ENCODE measurements at regions not wholly inside any gene's neighbourhood (a gene's known extent, or its start where the extent isn't known, plus 50 kb on each side); places are given as distances from the start of the nearest gene placed in this dataset.
A peak's percentile ranks its signal among the peaks of the same experiment; 100 is the strongest.
"Not testable (repeated sequence)": the region's sequence is repeated elsewhere in the genome, so short reads cannot be mapped to it uniquely, and the experiment has no call there.

DNA sequence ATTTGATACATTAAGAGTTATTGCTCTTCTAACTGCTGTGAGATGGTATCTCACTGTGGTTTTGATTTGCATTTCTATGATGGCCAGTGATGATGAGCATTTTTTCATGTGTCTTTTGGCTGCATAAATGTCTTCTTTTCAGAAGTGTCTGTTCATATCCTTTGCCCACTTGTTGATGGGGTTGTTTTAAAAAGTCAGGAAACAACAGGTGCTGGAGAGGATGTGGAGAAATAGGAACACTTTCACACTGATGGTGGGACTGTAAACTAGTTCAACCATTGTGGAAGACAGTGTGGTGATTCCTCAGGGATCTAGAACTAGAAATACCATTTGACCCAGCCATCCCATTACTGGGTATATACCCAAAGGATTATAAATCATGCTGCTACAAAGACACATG lies 63.4 kb upstream of the PDSS1 start:
- not testable (repeated sequence) for H4K20me1 ChIP-seq (ENCODE audit: insufficient read depth, low read depth, low read length); H3K36me3 ChIP-seq (ENCODE audit: insufficient read depth, low read length); H3K9me2 ChIP-seq (replicated peaks; ENCODE audit: insufficient read depth, low read length); H3K9ac ChIP-seq (ENCODE audit: low read length); H3K79me2 ChIP-seq (ENCODE audit: low read length); DNase-seq; H2AFZ ChIP-seq (ENCODE audit: low read length); H3K27ac ChIP-seq (ENCODE audit: low read length); H3K4me2 ChIP-seq (ENCODE audit: low read depth, low read length, poor library complexity, severe bottlenecking); H3K4me1 ChIP-seq (ENCODE audit: low read length); H3K4me3 ChIP-seq (ENCODE audit: low read length); H3K27me3 ChIP-seq (ENCODE audit: low read length); H3K9me3 ChIP-seq (ENCODE audit: low read length)

DNA sequence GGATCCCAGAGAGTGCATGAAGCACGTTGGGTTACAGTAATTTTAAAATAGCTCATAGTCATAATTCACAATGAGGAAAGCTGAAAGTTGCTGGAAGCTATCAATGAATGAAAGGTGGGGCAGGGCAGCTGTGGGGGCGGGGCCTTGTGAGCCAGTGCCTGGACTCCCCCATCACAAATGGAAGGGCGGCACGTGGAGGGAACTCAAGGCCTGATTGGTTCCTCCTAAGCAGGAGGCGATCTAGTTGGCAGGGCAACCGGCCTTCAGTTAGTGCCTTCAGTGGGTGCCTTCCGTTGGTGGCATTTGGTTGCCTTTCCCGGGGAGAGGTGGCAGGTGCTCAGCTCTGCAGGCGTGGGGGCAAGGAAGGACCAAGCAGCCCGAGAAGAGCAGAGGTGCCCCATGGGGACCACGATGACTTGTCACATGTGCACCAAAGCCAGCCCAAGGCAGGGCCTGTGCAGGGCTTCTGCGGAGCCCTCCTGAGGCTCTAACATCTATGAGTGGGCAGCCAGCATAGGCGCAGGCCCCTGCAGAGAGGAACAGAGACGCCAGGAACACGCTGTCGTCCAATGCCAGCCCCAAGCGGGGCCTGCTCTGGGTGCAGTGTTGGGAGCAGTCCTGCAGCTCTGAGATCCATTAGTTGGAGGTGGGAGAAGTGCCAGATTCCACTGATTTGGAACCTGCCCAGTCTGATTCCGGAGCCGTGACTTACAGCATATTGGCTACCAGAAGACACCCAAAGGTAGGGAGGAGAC lies 59.8 kb upstream of the PDSS1 start:
- Histone ChIP-seq H3K9ac (ENCODE audit: low read length) (no peak overlapping the region), H4K20me1 (ENCODE audit: insufficient read depth, low read depth, low read length) (no peaks in the 10 kb centered on the region), H3K4me3 (ENCODE audit: low read length) (no peak overlapping the region), H3K36me3 (ENCODE audit: insufficient read depth, low read length) (no peaks in the 10 kb centered on the region), H3K9me2 (replicated peaks; ENCODE audit: insufficient read depth, low read length) (no peaks in the 10 kb centered on the region), H2AFZ (ENCODE audit: low read length) (no peak overlapping the region), H3K4me1 (ENCODE audit: low read length) (no peaks in the 10 kb centered on the region), H3K27ac (ENCODE audit: low read length) (no peak overlapping the region), H3K27me3 (ENCODE audit: low read length) (no peaks in the 10 kb centered on the region), H3K79me2 (ENCODE audit: low read length) (no peaks in the 10 kb centered on the region), H3K9me3 (ENCODE audit: low read length) (no peaks in the 10 kb centered on the region), H3K4me2 (ENCODE audit: low read depth, low read length, poor library complexity, severe bottlenecking) (no peak overlapping the region)
- no peak for DNase-seq

DNA sequence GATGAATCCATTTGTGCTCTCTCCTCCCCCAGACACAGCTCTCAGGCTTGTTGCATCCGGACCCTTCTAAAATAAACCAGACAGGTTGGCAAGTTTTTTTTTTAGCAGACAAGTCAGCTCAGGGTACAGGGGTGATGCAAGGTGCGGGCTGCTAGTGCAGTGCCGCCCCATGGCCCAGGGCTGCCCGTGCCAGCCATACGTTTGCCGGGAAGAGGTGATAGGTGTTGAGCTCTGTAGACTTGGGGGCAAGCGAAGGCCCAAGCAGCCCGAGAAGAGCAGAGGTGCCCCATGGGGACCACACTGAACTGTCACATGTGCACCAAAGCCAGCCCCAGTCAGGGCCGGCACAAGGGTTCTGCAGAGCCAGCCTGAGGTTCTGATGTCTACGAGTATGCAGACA lies 57.1 kb upstream of the PDSS1 start:
- H3K9me2 ChIP-seq (replicated peaks; ENCODE audit: insufficient read depth, low read length), result no peaks in the 10 kb centered on the region

DNA sequence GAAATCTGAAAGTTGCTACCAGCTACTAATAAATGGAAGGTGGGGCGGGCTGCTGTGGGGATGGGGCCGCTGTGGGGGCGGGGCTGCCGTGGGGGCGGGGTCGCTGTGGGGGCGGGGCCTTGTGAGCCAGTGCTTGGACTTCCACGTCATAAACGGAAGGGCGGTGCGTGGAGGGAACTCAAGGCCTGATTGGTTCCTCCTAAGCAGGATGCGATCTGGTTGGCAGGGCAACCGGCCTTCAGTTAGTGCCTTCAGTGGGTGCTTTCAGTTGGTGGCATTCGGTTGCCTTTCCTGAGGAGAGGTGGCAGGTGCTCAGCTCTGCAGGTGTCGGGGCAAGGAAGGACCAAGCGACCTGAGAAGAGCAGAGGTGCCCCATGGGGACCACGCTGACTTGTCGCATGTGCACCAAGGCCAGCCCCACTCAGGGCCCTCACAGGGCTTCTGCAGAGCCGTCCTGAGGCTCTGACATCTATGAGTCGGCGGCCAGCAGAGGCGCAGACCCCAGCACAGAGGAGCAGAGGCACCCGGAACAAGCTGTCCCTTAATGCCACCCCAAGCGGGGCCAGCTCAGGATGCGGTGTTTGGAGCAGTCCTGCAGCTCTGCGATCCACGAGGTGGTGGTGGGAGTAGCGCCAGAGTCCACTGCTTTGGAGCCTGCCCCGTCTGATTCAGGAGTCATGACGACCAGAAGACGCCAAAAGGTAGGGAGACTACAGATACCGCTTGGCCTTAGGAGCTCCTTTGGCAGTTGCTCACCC lies 54.4 kb upstream of the PDSS1 start:
- H3K9ac ChIP-seq (ENCODE audit: low read length), result no peak overlapping the region
- H2AFZ ChIP-seq (ENCODE audit: low read length), result no peak overlapping the region
- no peak overlapping the region for H3K4me2 ChIP-seq (ENCODE audit: low read depth, low read length, poor library complexity, severe bottlenecking)
- H3K4me1 ChIP-seq (ENCODE audit: low read length), result no peaks in the 10 kb centered on the region
- no peaks in the 10 kb centered on the region for H3K27me3 ChIP-seq (ENCODE audit: low read length)
- peak; percentile 33 for DNase-seq
- H3K79me2 ChIP-seq (ENCODE audit: low read length), result no peaks in the 10 kb centered on the region
- no peaks in the 10 kb centered on the region for H4K20me1 ChIP-seq (ENCODE audit: insufficient read depth, low read depth, low read length)
- H3K9me3 ChIP-seq (ENCODE audit: low read length), result no peaks in the 10 kb centered on the region
- no peak overlapping the region for H3K4me3 ChIP-seq (ENCODE audit: low read length)
- no peaks in the 10 kb centered on the region for H3K9me2 ChIP-seq (replicated peaks; ENCODE audit: insufficient read depth, low read length)
- H3K36me3 ChIP-seq (ENCODE audit: insufficient read depth, low read length), result no peaks in the 10 kb centered on the region
- no peak overlapping the region for H3K27ac ChIP-seq (ENCODE audit: low read length)

More for the DNA sequence above, 57.1 kb upstream of the PDSS1 start:
- no peak overlapping the region for H3K4me3 ChIP-seq (ENCODE audit: low read length)
- no peak overlapping the region for H3K9ac ChIP-seq (ENCODE audit: low read length)
- H3K4me2 ChIP-seq (ENCODE audit: low read depth, low read length, poor library complexity, severe bottlenecking), result no peak overlapping the region
- DNase-seq, result no peak
- H3K79me2 ChIP-seq (ENCODE audit: low read length), result no peaks in the 10 kb centered on the region
- H3K9me3 ChIP-seq (ENCODE audit: low read length), result no peaks in the 10 kb centered on the region
- no peak overlapping the region for H3K27ac ChIP-seq (ENCODE audit: low read length)
- H3K27me3 ChIP-seq (ENCODE audit: low read length), result no peaks in the 10 kb centered on the region
- no peak overlapping the region for H2AFZ ChIP-seq (ENCODE audit: low read length)
- no peaks in the 10 kb centered on the region for H4K20me1 ChIP-seq (ENCODE audit: insufficient read depth, low read depth, low read length)
- no peaks in the 10 kb centered on the region for H3K36me3 ChIP-seq (ENCODE audit: insufficient read depth, low read length)
- H3K4me1 ChIP-seq (ENCODE audit: low read length), result no peaks in the 10 kb centered on the region

DNA sequence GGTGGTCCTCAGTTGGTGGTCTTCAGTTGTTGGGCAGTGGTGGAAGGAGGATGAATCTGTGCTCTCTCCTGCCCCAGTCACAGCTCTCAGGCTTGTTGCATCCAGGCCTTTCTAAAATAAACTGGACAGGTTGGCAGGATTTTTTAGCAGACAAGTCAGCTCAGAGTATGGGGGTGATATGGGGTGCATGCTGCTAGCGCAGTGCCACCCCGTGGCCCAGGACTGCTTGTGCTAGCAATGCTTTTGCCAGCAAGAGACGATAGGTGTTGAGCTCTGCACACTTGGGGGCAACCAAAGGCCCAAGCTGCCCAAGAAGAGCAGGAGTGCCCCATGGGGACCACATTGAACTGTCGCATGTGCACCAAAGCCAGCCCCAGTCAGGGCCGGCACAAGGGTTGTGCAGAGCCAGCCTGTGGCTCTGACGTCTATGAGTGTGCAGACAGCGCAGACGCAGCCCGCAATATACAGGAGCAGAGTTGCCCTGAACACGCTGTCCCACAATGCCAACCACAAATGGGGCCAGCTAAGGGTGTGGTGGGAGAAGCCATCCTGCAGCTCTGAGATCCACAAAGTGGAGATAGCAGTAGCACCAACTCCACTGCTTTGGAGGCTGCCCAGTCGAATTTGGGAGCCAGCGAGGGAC lies 49.8 kb upstream of the PDSS1 start:
- Histone ChIP-seq H3K27me3 (ENCODE audit: low read length) (no peaks in the 10 kb centered on the region), H2AFZ (ENCODE audit: low read length) (no peak overlapping the region), H3K27ac (ENCODE audit: low read length) (no peak overlapping the region), H3K4me2 (ENCODE audit: low read depth, low read length, poor library complexity, severe bottlenecking) (no peak overlapping the region), H3K4me3 (ENCODE audit: low read length) (no peak overlapping the region), H4K20me1 (ENCODE audit: insufficient read depth, low read depth, low read length) (no peaks in the 10 kb centered on the region), H3K4me1 (ENCODE audit: low read length) (no peaks in the 10 kb centered on the region), H3K9me3 (ENCODE audit: low read length) (no peaks in the 10 kb centered on the region), H3K9me2 (replicated peaks; ENCODE audit: insufficient read depth, low read length) (no peaks in the 10 kb centered on the region), H3K9ac (ENCODE audit: low read length) (no peak overlapping the region), H3K79me2 (ENCODE audit: low read length) (no peaks in the 10 kb centered on the region), H3K36me3 (ENCODE audit: insufficient read depth, low read length) (no peaks in the 10 kb centered on the region)
- peak; percentile 66 for DNase-seq

All from Karpas-422 (cell line).